ENCODE measurements at regions not wholly inside any gene's neighbourhood (a gene's known extent, or its start where the extent isn't known, plus 50 kb on each side); places are given as distances from the start of the nearest gene placed in this dataset.
A peak's percentile ranks its signal among the peaks of the same experiment; 100 is the strongest.

DNA sequence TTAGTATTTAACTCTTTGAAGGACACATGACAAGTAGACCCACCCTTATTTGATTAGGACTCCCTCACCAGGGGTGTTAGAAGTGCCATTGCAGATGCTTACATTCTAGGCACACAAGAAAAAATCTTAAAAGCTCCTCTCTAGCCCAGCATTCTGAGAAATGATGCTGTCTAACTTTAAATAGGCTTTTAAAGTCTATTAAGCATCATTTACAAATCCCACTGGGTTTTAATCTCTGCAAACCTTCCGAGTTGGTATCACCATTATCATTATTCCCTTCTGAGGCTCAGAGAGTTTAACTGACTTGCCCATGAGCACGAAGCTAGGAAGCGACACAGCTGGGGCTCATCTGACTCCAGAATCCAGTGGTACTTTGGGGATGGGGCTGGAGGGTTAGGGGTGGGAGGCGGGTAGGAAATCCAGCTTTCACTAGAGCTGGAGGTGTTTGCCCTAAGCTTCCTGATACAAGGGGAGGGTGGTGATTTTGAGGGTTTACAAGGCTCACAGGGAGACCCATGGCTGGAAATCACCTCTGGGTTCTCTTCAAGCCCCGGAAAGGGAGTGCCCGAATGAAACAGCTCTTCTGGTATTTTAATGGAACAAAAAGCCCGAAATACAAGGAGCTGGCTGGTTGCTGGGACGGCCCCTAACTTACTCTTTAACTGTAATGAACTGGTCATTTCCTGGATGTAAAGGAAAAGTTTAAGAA, 109.2 kb upstream of the FUT8 start:
- no peaks in the 10 kb centered on the region for H3K36me3 ChIP-seq (ENCODE audit: insufficient read depth, low read length)
- peak overlapping the region; percentile 20; the same call in 1 of the 2 replicates for H3K9ac ChIP-seq (ENCODE audit: low read depth, low read length)
- H3K4me1 ChIP-seq (ENCODE audit: insufficient read depth, low read length), result peaks cover 10% of the 10 kb centered on the region
- no peaks in the 10 kb centered on the region for H3K9me3 ChIP-seq (ENCODE audit: control insufficient read depth, insufficient read depth, low read length)

DNA sequence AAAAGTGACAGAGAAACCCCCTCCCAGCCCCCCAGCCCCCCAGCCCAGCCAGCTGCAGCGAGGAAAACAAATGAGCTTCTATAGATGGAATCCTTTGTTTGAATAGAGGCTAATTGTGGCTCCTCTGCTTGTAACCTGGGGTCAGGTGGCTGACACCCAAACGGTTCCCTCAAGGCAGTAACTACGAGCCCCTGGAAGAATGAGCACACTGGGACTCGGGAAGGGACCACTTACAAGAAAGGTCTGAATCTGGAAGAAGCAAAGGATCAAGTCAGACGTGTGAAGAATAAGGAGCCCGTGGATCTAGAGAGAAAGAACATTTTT, 108.7 kb upstream of the FUT8 start:
- H3K36me3 ChIP-seq (ENCODE audit: insufficient read depth, low read length), result no peaks in the 10 kb centered on the region
- H3K9me3 ChIP-seq (ENCODE audit: control insufficient read depth, insufficient read depth, low read length), result no peaks in the 10 kb centered on the region
- H3K4me1 ChIP-seq (ENCODE audit: insufficient read depth, low read length), result peaks cover 10% of the 10 kb centered on the region
- no peak overlapping the region for H3K9ac ChIP-seq (ENCODE audit: low read depth, low read length)

DNA sequence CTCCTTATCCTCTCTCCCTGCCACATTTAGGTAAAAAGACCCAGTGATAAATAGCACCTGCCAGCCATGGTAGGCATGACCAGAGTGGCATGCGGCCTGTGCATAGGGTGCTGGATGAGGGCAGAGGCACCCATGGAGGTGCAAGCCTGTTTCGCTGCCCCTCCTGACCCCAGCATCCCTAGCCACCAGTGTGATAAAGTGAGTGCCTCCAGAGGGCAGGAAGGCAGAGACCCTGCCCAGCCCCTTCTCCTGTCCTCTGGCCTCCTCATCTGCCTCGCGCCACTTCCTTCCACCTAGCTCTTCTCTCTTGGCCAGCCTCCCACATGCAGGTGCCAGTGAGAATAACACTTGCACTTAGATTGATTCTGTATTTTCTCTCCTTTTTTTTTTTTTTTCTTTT, 108.3 kb upstream of the FUT8 start:
- peaks cover 10% of the 10 kb centered on the region for H3K4me1 ChIP-seq (ENCODE audit: insufficient read depth, low read length)
- H3K9ac ChIP-seq (ENCODE audit: low read depth, low read length), result no peak overlapping the region
- no peaks in the 10 kb centered on the region for H3K36me3 ChIP-seq (ENCODE audit: insufficient read depth, low read length)
- H3K9me3 ChIP-seq (ENCODE audit: control insufficient read depth, insufficient read depth, low read length), result no peaks in the 10 kb centered on the region

DNA sequence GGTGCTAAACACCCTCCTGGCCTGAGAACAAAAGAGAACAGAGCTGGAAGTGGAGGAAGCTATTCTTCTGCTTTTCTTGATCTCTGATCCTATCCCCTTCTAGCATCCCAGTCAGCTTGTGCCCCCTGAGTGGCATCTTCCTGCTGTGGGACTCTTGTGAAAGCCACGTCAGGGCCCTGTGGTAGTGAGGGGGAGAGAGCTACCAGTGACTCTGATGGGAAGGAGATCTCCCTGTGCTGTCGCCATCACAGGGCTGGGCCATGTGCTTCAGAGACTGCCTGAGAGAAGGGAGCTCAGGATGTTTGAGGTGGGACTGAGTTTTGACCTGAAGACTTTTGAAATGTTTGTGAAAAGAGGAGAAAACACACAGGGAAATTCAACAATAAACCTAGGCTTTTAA, 107.6 kb upstream of the FUT8 start:
- H3K9ac ChIP-seq (ENCODE audit: low read depth, low read length), result no peak overlapping the region
- H3K4me1 ChIP-seq (ENCODE audit: insufficient read depth, low read length), result peaks cover 10% of the 10 kb centered on the region
- no peaks in the 10 kb centered on the region for H3K36me3 ChIP-seq (ENCODE audit: insufficient read depth, low read length)
- no peaks in the 10 kb centered on the region for H3K9me3 ChIP-seq (ENCODE audit: control insufficient read depth, insufficient read depth, low read length)

DNA sequence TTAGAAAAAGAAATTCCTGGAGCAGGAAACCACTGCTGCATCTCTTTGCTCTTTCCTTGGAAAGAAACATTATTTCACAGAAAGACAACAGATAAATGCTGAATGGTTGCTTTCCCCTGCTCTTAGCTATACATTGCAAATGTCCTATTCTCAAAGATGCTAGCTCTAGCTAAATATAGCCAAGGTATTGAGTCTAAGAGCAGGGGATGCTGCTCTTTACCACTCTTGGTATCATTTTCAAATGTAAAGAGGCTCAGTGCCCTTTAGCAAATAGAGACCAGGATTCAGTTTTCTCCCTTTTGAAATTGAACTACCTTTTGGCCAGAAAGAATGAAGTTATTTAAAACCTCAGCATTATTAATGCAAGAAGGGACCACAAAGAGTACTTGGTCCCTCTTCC, 104.0 kb upstream of the FUT8 start:
- no peaks in the 10 kb centered on the region; the same call in 1 of the 2 replicates for H3K4me1 ChIP-seq (ENCODE audit: insufficient read depth, low read length)
- H3K9ac ChIP-seq (ENCODE audit: low read depth, low read length), result no peak overlapping the region
- no peaks in the 10 kb centered on the region for H3K9me3 ChIP-seq (ENCODE audit: control insufficient read depth, insufficient read depth, low read length)
- H3K36me3 ChIP-seq (ENCODE audit: insufficient read depth, low read length), result no peaks in the 10 kb centered on the region

DNA sequence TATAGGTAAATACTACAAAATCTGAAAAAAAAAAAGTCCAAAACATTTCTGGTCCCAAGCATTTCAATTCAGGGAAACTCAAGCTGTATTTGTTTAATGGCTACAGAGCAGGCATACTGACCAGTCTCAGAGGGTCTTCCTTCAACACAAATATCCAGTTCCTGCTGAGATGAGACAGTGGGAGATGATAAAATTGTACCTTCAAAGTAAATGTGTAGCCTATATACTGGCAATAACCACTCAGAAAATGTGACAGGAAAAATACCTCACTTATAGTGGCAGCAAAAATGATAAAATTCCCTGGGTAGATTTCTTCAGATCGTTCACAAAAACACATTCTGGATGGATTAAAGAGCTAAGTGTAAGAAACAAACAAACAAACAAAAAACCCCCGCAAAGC, 102.0 kb upstream of the FUT8 start:
- Histone ChIP-seq H3K9me3 (ENCODE audit: control insufficient read depth, insufficient read depth, low read length) (no peaks in the 10 kb centered on the region), H3K9ac (ENCODE audit: low read depth, low read length) (no peak overlapping the region), H3K4me1 (ENCODE audit: insufficient read depth, low read length) (no peaks in the 10 kb centered on the region), H3K36me3 (ENCODE audit: insufficient read depth, low read length) (no peaks in the 10 kb centered on the region)

DNA sequence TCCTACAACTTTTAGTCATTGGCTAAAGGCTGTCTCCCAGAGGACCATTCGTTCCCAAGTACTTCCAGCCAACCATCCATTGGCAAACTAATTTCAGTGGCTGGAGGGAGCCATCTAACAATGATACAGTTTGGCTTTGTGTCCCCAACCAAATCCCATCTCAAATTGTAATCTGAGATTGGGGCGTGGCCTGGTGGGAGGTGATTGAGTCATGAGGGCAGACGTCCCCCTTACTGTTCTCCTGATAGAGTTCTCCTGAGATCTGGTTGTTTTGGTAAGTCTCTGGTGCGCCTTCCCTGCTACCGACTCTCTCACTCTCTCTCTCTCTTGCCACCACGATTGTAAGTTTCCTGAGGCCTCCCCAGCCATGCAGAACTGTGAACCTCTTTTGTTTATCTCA, 99.7 kb upstream of the FUT8 start:
- Histone ChIP-seq H3K36me3 (ENCODE audit: insufficient read depth, low read length) (0 out of 2 replicates have a peak, but pooled peaks cover 2% of the 10 kb centered on the region), H3K9ac (ENCODE audit: low read depth, low read length) (no peak overlapping the region), H3K4me1 (ENCODE audit: insufficient read depth, low read length) (no peaks in the 10 kb centered on the region), H3K9me3 (ENCODE audit: control insufficient read depth, insufficient read depth, low read length) (peaks cover 3% of the 10 kb centered on the region; the same call in 1 of the 2 replicates)

DNA sequence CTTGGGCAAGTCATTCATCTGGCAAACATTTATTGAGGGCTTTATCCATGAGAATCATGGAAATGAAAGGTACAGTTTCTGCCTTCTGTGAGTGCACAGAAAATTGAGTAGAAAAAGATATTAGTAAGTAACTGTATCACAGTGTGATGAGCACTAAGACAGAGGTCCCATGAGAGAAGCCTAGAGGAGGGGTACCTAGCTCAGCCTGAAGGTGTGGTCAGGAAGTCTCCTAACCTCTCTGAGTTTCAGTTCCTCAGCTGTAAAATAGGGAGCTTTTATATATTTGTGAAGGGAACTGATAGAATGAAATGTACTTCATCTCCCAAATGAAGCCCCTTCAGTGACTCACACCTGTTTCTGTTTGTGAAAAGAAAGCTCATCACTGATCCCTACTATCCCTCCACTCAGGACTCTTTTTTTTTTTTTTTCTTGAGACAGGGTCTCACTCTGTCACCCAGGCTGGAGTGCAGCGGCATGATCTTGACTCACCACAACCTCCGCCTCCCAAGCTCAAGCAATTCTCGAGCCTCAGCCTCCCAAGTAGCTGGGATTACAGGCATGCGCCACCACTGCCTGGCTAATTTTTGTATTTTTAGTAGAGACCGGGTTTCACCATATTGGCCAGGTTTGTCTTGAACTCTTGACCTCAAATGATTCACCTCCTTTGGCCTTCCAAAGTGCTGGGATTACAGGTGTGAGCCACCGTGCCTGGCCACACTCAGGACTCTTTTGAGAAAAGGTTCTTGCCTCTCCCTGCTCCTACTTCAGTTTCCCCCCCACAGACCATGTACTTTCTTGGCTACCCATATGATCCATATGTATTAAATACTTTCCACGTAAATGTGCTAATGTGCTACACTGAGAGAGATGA, 93.7 kb upstream of the FUT8 start:
- H3K9ac ChIP-seq (ENCODE audit: low read depth, low read length), result no peak overlapping the region
- H3K9me3 ChIP-seq (ENCODE audit: control insufficient read depth, insufficient read depth, low read length), result peaks cover 3% of the 10 kb centered on the region; the same call in 1 of the 2 replicates
- H3K36me3 ChIP-seq (ENCODE audit: insufficient read depth, low read length), result 0 out of 2 replicates have a peak, but pooled peaks cover 2% of the 10 kb centered on the region
- no peaks in the 10 kb centered on the region for H3K4me1 ChIP-seq (ENCODE audit: insufficient read depth, low read length)

DNA sequence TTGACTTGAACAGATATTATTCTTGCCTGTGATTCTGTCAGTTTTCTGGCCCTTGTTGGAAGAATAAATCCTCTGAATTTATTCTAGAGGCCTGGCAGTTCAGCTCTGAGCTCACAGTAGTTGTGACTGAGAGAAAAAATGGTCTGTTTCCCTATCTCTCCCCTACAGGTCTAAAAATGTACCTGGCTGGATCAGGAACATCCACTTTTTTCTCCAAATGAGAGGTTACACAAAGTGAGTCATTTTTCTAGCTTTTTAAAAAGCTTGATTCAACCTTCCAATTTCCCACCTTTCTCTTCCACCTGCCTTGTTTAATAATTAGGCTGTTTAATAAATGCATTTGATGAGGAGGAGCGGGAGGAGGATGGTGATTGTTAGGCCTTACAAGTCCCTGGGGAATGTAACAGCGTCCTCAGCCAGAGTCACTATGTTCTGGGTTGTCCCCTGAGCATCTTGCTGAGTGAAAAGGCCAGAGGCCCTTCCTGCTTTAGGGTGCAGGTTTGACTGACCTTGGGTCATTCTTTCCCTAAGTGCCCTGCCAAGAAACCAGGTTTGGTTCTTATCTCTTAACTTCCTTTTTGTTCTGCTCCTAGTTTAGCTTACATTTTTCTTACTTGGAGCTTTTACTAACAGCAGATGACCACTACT, 91.7 kb upstream of the FUT8 start:
- peaks cover 3% of the 10 kb centered on the region; the same call in 1 of the 2 replicates for H3K9me3 ChIP-seq (ENCODE audit: control insufficient read depth, insufficient read depth, low read length)
- H3K9ac ChIP-seq (ENCODE audit: low read depth, low read length), result no peak overlapping the region
- H3K4me1 ChIP-seq (ENCODE audit: insufficient read depth, low read length), result no peaks in the 10 kb centered on the region
- 0 out of 2 replicates have a peak, but pooled peaks cover 2% of the 10 kb centered on the region for H3K36me3 ChIP-seq (ENCODE audit: insufficient read depth, low read length)

DNA sequence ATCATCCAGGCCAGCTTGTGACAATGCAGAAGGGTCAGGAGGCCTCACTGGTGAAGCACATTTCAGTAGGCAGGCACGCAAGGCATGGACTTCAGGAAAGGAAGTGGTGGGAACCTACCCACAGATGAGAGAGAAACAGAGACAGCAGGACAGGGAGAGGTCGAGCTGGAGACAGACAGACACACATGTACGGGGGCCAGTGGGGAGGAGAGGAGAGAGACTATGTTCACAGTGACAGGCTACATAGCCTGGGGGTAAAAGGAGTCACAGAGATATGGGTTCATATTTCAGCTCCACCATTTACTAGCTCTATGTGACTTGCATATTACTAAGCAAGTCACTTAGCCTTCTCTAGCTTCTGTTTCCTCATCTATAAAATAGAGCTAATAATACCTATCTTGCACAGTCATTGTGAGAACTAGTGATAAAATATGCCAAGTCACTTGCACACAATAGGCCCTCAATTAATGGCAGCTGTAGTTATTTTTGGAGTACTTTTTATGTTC, 91.1 kb upstream of the FUT8 start:
- Histone ChIP-seq H3K4me1 (ENCODE audit: insufficient read depth, low read length) (no peaks in the 10 kb centered on the region), H3K9ac (ENCODE audit: low read depth, low read length) (no peak overlapping the region), H3K9me3 (ENCODE audit: control insufficient read depth, insufficient read depth, low read length) (no peaks in the 10 kb centered on the region), H3K36me3 (ENCODE audit: insufficient read depth, low read length) (no peaks in the 10 kb centered on the region)

DNA sequence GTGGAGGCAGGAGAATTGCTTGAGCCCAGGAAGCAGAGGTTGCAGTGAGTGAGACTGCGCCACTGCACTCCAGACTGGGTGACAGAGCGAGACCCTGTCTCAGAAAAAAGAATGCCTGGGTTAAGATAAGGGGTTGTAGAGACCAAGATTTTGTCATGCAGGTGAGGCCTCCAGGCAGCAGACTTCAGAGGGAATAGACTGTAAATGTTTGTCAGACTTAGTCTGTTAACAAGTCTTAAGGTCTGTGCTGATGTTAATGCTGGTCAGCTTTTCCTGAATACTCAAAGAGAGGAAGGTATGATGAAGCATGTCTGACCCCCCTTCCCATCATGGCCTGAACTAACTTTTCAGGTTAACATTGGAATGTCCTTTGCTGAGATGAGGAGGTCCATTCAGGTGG, 83.0 kb upstream of the FUT8 start:
- Histone ChIP-seq H3K4me1 (ENCODE audit: insufficient read depth, low read length) (peaks cover 11% of the 10 kb centered on the region), H3K36me3 (ENCODE audit: insufficient read depth, low read length) (no peaks in the 10 kb centered on the region), H3K9ac (ENCODE audit: low read depth, low read length) (no peak overlapping the region), H3K9me3 (ENCODE audit: control insufficient read depth, insufficient read depth, low read length) (no peaks in the 10 kb centered on the region)

DNA sequence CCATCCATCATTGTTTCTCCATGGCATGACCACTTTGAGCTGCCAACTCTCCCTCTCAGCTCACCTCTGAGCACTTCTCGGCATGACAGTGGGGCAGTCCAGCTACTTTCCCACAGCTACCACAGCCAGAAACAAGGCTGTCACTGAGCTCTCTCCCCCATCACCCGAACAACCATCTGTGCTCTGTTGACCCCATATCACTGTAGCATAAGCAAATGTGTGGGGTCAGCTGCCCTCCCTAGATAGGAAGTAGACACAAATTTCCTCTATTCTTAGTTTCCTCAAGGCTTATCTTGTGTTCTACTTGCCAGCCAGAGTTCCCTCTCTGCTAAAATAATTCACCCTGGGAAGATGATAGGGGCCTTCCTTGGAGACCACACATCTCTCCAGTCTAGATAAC, 82.6 kb upstream of the FUT8 start:
- Histone ChIP-seq H3K9ac (ENCODE audit: low read depth, low read length) (no peak overlapping the region), H3K9me3 (ENCODE audit: control insufficient read depth, insufficient read depth, low read length) (no peaks in the 10 kb centered on the region), H3K36me3 (ENCODE audit: insufficient read depth, low read length) (no peaks in the 10 kb centered on the region), H3K4me1 (ENCODE audit: insufficient read depth, low read length) (peaks cover 14% of the 10 kb centered on the region)

DNA sequence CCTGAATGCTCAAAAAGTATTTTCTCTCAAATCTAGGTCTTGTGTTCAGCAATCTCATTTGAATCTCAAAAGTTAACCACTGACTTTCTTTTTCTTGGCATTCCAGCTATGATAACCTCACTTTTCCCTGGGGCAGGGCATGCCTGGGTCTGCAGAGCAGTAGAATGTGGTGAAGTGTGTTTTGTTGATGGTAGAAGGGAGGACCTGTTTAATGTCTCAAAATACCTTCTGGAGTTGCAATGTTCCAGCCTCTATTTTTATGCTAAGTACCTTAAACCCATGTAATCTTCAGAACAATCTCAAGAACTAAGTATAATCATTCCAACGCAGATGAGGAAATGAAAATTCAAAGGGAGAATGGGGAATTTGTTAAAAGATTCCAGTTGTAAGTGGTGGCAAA, 82.1 kb upstream of the FUT8 start:
- H3K4me1 ChIP-seq (ENCODE audit: insufficient read depth, low read length), result peaks cover 18% of the 10 kb centered on the region
- H3K36me3 ChIP-seq (ENCODE audit: insufficient read depth, low read length), result no peaks in the 10 kb centered on the region
- H3K9me3 ChIP-seq (ENCODE audit: control insufficient read depth, insufficient read depth, low read length), result no peaks in the 10 kb centered on the region
- H3K9ac ChIP-seq (ENCODE audit: low read depth, low read length), result no peak overlapping the region

DNA sequence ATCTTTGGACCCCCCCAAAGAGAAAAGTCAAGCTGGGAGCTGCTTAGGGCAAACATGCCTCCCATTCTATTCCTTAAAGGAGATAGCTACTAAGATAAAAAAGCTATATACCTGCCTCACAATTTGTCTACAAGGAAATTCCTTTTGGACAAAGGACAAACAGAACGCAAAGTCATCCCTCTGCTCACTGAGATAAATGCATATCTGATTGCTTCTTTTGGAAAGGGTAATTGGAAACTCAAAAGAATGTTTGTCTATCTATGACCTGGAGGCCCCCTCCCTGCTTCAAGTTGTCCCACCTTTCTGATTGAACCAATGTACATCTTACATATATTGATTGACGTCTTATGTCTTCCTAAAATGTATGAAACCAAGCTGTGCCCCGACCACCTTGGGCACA, 80.9 kb upstream of the FUT8 start:
- H3K4me1 ChIP-seq (ENCODE audit: insufficient read depth, low read length), result peaks cover 24% of the 10 kb centered on the region
- no peaks in the 10 kb centered on the region for H3K36me3 ChIP-seq (ENCODE audit: insufficient read depth, low read length)
- no peak overlapping the region for H3K9ac ChIP-seq (ENCODE audit: low read depth, low read length)
- H3K9me3 ChIP-seq (ENCODE audit: control insufficient read depth, insufficient read depth, low read length), result no peaks in the 10 kb centered on the region

Measured in ES-I3 (cell line).